ENCODE measurements at regions not wholly inside any gene's neighbourhood (a gene's known extent, or its start where the extent isn't known, plus 50 kb on each side); places are given as distances from the start of the nearest gene placed in this dataset.

GRCh38 chr2:103144837-103145236, 383.0 kb downstream of the TMEM182 start:
- Histone ChIP-seq H3K79me2 (ENCODE audit: control insufficient read depth, insufficient read depth, low read length) (no peaks in the 10 kb centered on the region), H2AFZ (ENCODE audit: low read depth, low read length) (no peak overlapping the region), H3K4me3 (replicated peaks in 1 of 3; ENCODE audit: insufficient read depth in 1 of 3, low read depth in 1 of 3, low read length in 3 of 3) (no peak overlapping the region), H3K4me2 (ENCODE audit: insufficient read depth, low read length) (no peak overlapping the region), H4K20me1 (replicated peaks; ENCODE audit: control insufficient read depth, extremely low read depth, insufficient read depth, low read length) (no peaks in the 10 kb centered on the region), H3K4me1 (ENCODE audit: control insufficient read depth, extremely low read depth, insufficient read depth, low read length) (no peaks in the 10 kb centered on the region), H3K9me1 (replicated peaks; ENCODE audit: control insufficient read depth, extremely low read depth, insufficient read depth, low read length) (no peaks in the 10 kb centered on the region), H3K9ac (replicated peaks; ENCODE audit: extremely low read depth, insufficient read depth, low read length) (no peak overlapping the region), H3K9me3 (replicated peaks; ENCODE audit: control insufficient read depth, insufficient read depth, low read length) (no peaks in the 10 kb centered on the region), H3K27me3 (ENCODE audit: control insufficient read depth in 2 of 2, insufficient read depth in 2 of 2, low read length in 2 of 2) (no peaks in the 10 kb centered on the region), H3K27ac (ENCODE audit: insufficient read depth, low read depth, low read length) (no peak overlapping the region), H3K36me3 (ENCODE audit: control insufficient read depth in 2 of 2, extremely low read depth in 1 of 2, insufficient read depth in 2 of 2, low read length in 2 of 2) (no peaks in the 10 kb centered on the region)
- BruUV-seq (replicated peaks) = no TSS peak
- TF ChIP-seq GATA2 (IDR thresholded peaks at IDR 0.05; ENCODE audit: insufficient read depth, insufficient read length, low read depth, low read length) (no peak), POLR2A (IDR thresholded peaks at IDR 0.05; ENCODE audit: low read depth, low read length) (no peak), POLR2AphosphoS5 (IDR thresholded peaks at IDR 0.05; ENCODE audit: insufficient read depth, low read depth, low read length) (no peak), EZH2 (IDR thresholded peaks at IDR 0.05; ENCODE audit: borderline replicate concordance, low read depth, low read length, severe bottlenecking) (no peak), MAX (IDR thresholded peaks at IDR 0.05; ENCODE audit: insufficient read depth, insufficient read length) (no peak), JUN (IDR thresholded peaks at IDR 0.05; ENCODE audit: borderline replicate concordance, insufficient read depth, insufficient read length, low read depth) (no peak), CTCF (IDR thresholded peaks at IDR 0.05; ENCODE audit: extremely low read depth in 1 of 2, insufficient read depth in 1 of 2, low read depth in 1 of 2, low read length in 2 of 2) (no peak), FOS (IDR thresholded peaks at IDR 0.05; ENCODE audit: borderline replicate concordance, insufficient read depth, low read length) (no peak), MYC (IDR thresholded peaks at IDR 0.05; ENCODE audit: low read depth, low read length) (no peak)
- no peak for FAIRE-seq
- CTCF ChIA-PET = no interaction called here
- DNase-seq (ENCODE audit: low read depth, low spot score) = no peak
- intact Hi-C loops (cut with micrococcal nuclease) = no loop called here
- POLR2A ChIA-PET = no interaction called here
- dilution Hi-C loops (cut with MboI; ENCODE audit: extremely low pct_ligation_motif_present, low sequenced_read_pairs) = no loop called here

Data from endothelial cell of umbilical vein (primary cell).